ENCODE measurements at regions not wholly inside any gene's neighbourhood (a gene's known extent, or its start where the extent isn't known, plus 50 kb on each side); places are given as distances from the start of the nearest gene placed in this dataset.

DNA sequence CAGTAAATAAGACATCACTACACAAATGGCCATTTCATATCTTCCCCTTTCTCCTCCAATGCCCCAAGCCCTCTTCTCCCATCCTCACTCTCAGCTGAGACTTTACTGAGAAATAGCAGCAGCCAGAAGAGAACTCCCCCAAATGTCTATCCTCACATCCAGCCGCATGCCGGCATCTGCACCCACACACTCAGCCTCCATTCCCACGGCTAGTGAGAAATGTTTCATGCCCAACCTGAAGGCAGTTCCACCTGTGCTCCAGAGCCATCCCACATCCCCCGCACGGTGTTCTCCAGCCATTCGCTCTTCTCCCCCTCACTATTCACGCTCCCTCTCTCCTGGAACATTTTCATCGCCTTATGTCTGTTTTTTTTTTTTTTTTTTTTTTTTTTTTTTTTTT is 208.7 kb upstream of the DIO3 start:
- TF ChIP-seq POLR2A (IDR thresholded peaks at IDR 0.05), result no peak
- TF ChIP-seq, protein P1, sequence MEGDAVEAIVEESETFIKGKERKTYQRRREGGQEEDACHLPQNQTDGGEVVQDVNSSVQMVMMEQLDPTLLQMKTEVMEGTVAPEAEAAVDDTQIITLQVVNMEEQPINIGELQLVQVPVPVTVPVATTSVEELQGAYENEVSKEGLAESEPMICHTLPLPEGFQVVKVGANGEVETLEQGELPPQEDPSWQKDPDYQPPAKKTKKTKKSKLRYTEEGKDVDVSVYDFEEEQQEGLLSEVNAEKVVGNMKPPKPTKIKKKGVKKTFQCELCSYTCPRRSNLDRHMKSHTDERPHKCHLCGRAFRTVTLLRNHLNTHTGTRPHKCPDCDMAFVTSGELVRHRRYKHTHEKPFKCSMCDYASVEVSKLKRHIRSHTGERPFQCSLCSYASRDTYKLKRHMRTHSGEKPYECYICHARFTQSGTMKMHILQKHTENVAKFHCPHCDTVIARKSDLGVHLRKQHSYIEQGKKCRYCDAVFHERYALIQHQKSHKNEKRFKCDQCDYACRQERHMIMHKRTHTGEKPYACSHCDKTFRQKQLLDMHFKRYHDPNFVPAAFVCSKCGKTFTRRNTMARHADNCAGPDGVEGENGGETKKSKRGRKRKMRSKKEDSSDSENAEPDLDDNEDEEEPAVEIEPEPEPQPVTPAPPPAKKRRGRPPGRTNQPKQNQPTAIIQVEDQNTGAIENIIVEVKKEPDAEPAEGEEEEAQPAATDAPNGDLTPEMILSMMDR (IDR thresholded peaks at IDR 0.05), result no peak
